Kidney (tissue), 13 donors: ENCODE measurements at regions not wholly inside any gene's neighbourhood (a gene's known extent, or its start where the extent isn't known, plus 50 kb on each side); places are given as distances from the start of the nearest gene placed in this dataset.

Source experiments
- DNase-seq, 5 donors: peaks; one replicate each; pipeline ENCODE4 v3.0.0-alpha.2; 2013 to 2020
- FAIRE-seq: peaks from 2 replicates; lab custom pipeline; 2012; peaks lifted over from hg19 to GRCh38; lab: Jason Lieb, UNC
- H3K27ac ChIP-seq, 2 donors: one replicate each; pipeline ENCODE4 v1.7.0; 2013; ENCODE audit warnings: low read depth in 2 of 2, low read length in 2 of 2, inconsistent platforms in 1 of 2
- H3K27me3 ChIP-seq: one replicate; pipeline ENCODE4 v1.7.1; 2013; ENCODE audit warnings: low read length, inconsistent platforms; ENCODE audit not compliant: control insufficient read depth, insufficient read depth
- H3K36me3 ChIP-seq, 3 donors: one replicate each; pipeline versions ENCODE4 v1.7.0 to v1.7.1; 2013; ENCODE audit warnings: low read length in 3 of 3, control low read depth in 1 of 3, inconsistent platforms in 1 of 3; ENCODE audit not compliant: insufficient read depth in 3 of 3, control insufficient read depth in 2 of 3
- H3K4me1 ChIP-seq, 3 donors: one replicate each; pipeline versions ENCODE4 v1.7.0 to v1.7.1; 2013; ENCODE audit warnings: low read length in 3 of 3, inconsistent platforms in 1 of 3, low read depth in 1 of 3; ENCODE audit not compliant: control insufficient read depth in 2 of 3, insufficient read depth in 2 of 3
- H3K4me3 ChIP-seq, 3 donors: one replicate each; pipeline versions ENCODE4 v1.7.0 to v1.8.1; 2013; ENCODE audit warnings: low read length in 3 of 3, control low read depth in 1 of 3, inconsistent platforms in 1 of 3
- H3K9ac ChIP-seq, 3 donors: one replicate each; pipeline versions ENCODE4 v1.7.0 to v1.7.1; 2013; ENCODE audit warnings: low read length in 3 of 3, control low read depth in 1 of 3, inconsistent platforms in 1 of 3
- H3K9me3 ChIP-seq, 3 donors: one replicate each; pipeline versions ENCODE4 v1.7.0 to v1.7.1; 2013; ENCODE audit warnings: low read length in 3 of 3, control low read depth in 1 of 3, inconsistent platforms in 1 of 3; ENCODE audit not compliant: control insufficient read depth in 2 of 3, insufficient read depth in 1 of 3
- intact Hi-C: fragments of 100-400 bp; cut with DNase I; formaldehyde crosslinking; loops from one replicate; pipeline ENCODE4 v1.11.1; 2022
- TF ChIP-seq, protein P1 (sequence below): IDR thresholded peaks from 3 replicates; pipeline ENCODE4 v1.5.1; 2012; ENCODE audit warnings: mild to moderate bottlenecking, moderate library complexity, borderline replicate concordance; ENCODE audit not compliant: insufficient read depth; ENCODE audit errors: extremely low read depth
- donor health status: control.
- donor health status: control.
- donor health status: control.
- donor health status: control.
- donor health status: control.
- donor health status: DM: yes; HTN: yes; CAD: no.
- donor health status: Normal renal cell carcinoma (clear cell type).

GRCh38 chr9:87180361-87180760, 233.1 kb upstream of the GAS1 start:
- no peak for DNase-seq
- H3K9me3 ChIP-seq: no peaks in the 10 kb centered on the region
- H3K36me3 ChIP-seq: no peaks in the 10 kb centered on the region
- H3K27me3 ChIP-seq: no peaks in the 10 kb centered on the region
- FAIRE-seq: no peak
- no peak overlapping the region for H3K4me3 ChIP-seq
- H3K9ac ChIP-seq: no peak overlapping the region
- no peak overlapping the region for H3K27ac ChIP-seq
- H3K4me1 ChIP-seq: no peaks in the 10 kb centered on the region
- TF ChIP-seq, protein P1, sequence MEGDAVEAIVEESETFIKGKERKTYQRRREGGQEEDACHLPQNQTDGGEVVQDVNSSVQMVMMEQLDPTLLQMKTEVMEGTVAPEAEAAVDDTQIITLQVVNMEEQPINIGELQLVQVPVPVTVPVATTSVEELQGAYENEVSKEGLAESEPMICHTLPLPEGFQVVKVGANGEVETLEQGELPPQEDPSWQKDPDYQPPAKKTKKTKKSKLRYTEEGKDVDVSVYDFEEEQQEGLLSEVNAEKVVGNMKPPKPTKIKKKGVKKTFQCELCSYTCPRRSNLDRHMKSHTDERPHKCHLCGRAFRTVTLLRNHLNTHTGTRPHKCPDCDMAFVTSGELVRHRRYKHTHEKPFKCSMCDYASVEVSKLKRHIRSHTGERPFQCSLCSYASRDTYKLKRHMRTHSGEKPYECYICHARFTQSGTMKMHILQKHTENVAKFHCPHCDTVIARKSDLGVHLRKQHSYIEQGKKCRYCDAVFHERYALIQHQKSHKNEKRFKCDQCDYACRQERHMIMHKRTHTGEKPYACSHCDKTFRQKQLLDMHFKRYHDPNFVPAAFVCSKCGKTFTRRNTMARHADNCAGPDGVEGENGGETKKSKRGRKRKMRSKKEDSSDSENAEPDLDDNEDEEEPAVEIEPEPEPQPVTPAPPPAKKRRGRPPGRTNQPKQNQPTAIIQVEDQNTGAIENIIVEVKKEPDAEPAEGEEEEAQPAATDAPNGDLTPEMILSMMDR: no peak
- intact Hi-C loops: no loop called here

GRCh38 chr9:87180841-87181240, 233.5 kb upstream of the GAS1 start:
- H3K27ac ChIP-seq: no peak overlapping the region
- H3K9ac ChIP-seq: no peak overlapping the region
- no peaks in the 10 kb centered on the region for H3K9me3 ChIP-seq
- H3K36me3 ChIP-seq: no peaks in the 10 kb centered on the region
- no peaks in the 10 kb centered on the region for H3K27me3 ChIP-seq
- DNase-seq: no peak
- no peak overlapping the region for H3K4me3 ChIP-seq
- intact Hi-C loops: no loop called here
- H3K4me1 ChIP-seq: no peaks in the 10 kb centered on the region
- TF ChIP-seq, protein P1: no peak
- FAIRE-seq: no peak

DNA sequence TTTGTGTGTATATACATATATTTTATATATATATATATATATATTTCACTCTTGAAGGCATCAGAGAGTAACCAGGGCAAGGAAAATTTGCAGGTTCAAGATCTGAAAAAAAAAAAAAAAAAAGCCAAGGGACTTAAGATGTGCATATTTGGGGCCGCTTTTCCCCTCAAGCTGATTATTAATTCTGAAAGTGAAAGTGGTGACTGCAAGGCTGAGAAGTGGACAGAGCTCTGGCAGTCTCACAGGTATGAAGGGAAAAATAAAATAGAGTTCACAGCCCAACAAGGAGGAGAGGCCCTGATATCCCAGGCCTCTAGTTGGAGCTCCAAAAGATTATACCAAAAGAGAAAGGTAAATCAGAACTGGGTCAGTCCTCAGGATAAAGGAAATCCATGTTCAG, 234.4 kb upstream of the GAS1 start:
- FAIRE-seq (no peak), DNase-seq (no peak)
- Histone ChIP-seq H3K9me3 (no peaks in the 10 kb centered on the region), H3K36me3 (no peaks in the 10 kb centered on the region), H3K27me3 (no peaks in the 10 kb centered on the region), H3K9ac (no peak overlapping the region), H3K27ac (no peak overlapping the region), H3K4me3 (no peak overlapping the region), H3K4me1 (no peaks in the 10 kb centered on the region)
- intact Hi-C loops: no loop called here
- TF ChIP-seq, protein P1: no peak

- no peak overlapping the region for H3K27ac ChIP-seq
- H3K9me3 ChIP-seq: no peaks in the 10 kb centered on the region
- H3K4me1 ChIP-seq: no peaks in the 10 kb centered on the region
- intact Hi-C loops: no loop called here
- H3K4me3 ChIP-seq: no peak overlapping the region
- DNase-seq (no peak), FAIRE-seq (no peak)
- H3K36me3 ChIP-seq: no peaks in the 10 kb centered on the region
- no peaks in the 10 kb centered on the region for H3K27me3 ChIP-seq
- TF ChIP-seq, protein P1: no peak
- no peak overlapping the region for H3K9ac ChIP-seq
Observed at GRCh38 chr9:87184956-87185642, 237.8 kb upstream of the GAS1 start.
